ENCODE measurements at regions not wholly inside any gene's neighbourhood (a gene's known extent, or its start where the extent isn't known, plus 50 kb on each side); places are given as distances from the start of the nearest gene placed in this dataset.

DNA sequence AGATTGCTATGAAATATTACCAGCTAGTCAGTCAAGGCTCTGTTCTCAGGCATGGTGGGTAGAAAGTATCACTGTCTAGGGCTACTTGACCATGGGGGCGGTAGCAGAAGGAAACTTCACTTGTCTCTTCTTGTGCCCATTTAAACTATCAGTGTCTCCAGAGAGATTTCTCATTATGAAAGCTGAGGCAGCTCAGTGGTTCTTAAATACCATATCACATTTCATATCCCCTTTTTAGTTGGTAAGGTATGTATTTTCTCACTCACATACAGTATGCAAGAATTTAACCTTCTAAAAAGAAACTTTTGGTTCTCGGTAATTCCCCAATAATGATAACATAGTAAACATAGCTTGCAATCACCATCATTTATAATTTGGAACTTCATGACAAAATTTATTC, 1180.0 kb upstream of the TENM4 start:
- Mint-ChIP-seq H3K27me3 (no peaks in the 10 kb centered on the region), H3K4me3 (ENCODE audit: low read depth) (no peak overlapping the region), H3K27ac (no peak overlapping the region), H3K9me3 (ENCODE audit: low read depth) (no peaks in the 10 kb centered on the region), H3K36me3 (ENCODE audit: insufficient read depth) (no peaks in the 10 kb centered on the region), H3K4me1 (ENCODE audit: low read depth) (peaks cover 15% of the 10 kb centered on the region)
- no peak for TF ChIP-seq CTCF (IDR thresholded peaks at IDR 0.05; ENCODE audit: unreplicated experiment)
- DNase-seq (ENCODE audit: low spot score, unreplicated experiment), result no peak

DNA sequence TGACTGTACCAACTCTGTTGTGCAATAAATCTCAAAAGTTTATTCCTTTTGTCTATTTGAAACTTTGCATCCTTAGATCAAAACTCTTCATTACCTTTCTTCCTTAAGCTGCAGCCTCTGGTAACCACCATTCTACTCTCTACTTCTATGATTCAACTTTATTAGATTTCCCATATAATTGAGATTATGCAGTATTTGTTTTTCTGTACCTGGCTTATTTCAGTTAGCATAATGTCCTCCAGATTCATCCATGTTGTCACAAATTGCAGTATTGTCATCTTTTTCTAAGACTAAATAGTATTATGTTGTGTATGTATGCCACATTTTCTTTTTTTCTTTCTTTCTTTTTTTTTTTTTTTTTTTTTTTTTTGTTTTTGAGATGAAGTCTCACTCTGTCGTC, 1176.3 kb upstream of the TENM4 start:
- Mint-ChIP-seq H3K4me1 (ENCODE audit: low read depth) (peaks cover 11% of the 10 kb centered on the region), H3K36me3 (ENCODE audit: insufficient read depth) (no peaks in the 10 kb centered on the region), H3K4me3 (ENCODE audit: low read depth) (no peak overlapping the region), H3K27me3 (no peaks in the 10 kb centered on the region), H3K9me3 (ENCODE audit: low read depth) (peaks cover 5% of the 10 kb centered on the region), H3K27ac (no peak overlapping the region)
- no peak for TF ChIP-seq CTCF (IDR thresholded peaks at IDR 0.05; ENCODE audit: unreplicated experiment)
- DNase-seq (ENCODE audit: low spot score, unreplicated experiment), result no peak

DNA sequence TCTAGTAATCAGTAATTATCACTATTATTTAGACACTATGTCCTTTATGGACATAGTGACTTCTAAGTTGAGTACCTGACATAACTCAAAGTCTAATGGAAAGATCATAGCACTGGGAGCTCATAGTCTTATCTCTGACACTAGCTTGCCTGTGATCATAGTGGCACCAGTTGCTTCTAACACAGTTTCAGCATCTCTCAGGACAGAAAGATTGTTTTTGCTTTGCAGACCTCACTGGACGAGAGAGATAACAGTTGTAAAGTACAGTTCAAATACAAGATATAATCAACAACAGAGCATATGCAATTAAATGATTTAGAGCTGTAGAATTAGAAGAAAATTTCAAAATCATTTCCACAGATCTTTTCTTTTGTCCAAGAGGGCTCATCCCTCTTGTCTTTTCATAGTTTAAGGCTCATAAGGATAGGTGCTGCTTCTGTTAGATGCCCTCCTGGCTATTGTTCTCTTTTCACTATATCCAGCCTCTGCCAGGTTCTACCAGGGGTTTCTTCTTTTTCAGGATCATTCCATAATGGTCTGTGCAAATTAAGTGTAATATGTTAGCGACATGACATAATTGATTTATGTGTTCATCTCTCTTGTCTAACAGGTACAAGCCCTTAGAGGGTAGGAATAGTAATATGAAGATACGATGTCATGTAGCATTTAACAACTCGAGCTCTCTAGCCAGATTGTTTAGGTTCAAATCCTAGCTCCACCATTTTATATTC, 1175.4 kb upstream of the TENM4 start:
- H3K36me3 Mint-ChIP-seq (ENCODE audit: insufficient read depth), result no peaks in the 10 kb centered on the region
- H3K4me1 Mint-ChIP-seq (ENCODE audit: low read depth), result peaks cover 5% of the 10 kb centered on the region
- no peak overlapping the region for H3K4me3 Mint-ChIP-seq (ENCODE audit: low read depth)
- no peak overlapping the region for H3K27ac Mint-ChIP-seq
- H3K27me3 Mint-ChIP-seq, result no peaks in the 10 kb centered on the region
- no peak for TF ChIP-seq CTCF (IDR thresholded peaks at IDR 0.05; ENCODE audit: unreplicated experiment)
- peaks cover 5% of the 10 kb centered on the region for H3K9me3 Mint-ChIP-seq (ENCODE audit: low read depth)
- no peak for DNase-seq (ENCODE audit: low spot score, unreplicated experiment)

GRCh38 chr11:80613655-80614054, 1172.8 kb upstream of the TENM4 start:
- Mint-ChIP-seq H3K27ac (no peak overlapping the region), H3K9me3 (ENCODE audit: low read depth) (peaks cover 5% of the 10 kb centered on the region), H3K27me3 (no peaks in the 10 kb centered on the region), H3K4me1 (ENCODE audit: low read depth) (peaks cover 1% of the 10 kb centered on the region), H3K4me3 (ENCODE audit: low read depth) (no peak overlapping the region), H3K36me3 (ENCODE audit: insufficient read depth) (no peaks in the 10 kb centered on the region)
- no peak for TF ChIP-seq CTCF (IDR thresholded peaks at IDR 0.05; ENCODE audit: unreplicated experiment)
- no peak for DNase-seq (ENCODE audit: low spot score, unreplicated experiment)

- TF ChIP-seq CTCF (IDR thresholded peaks at IDR 0.05; ENCODE audit: unreplicated experiment), result no peak
- H3K27ac Mint-ChIP-seq, result no peak overlapping the region
- peaks cover 5% of the 10 kb centered on the region for H3K9me3 Mint-ChIP-seq (ENCODE audit: low read depth)
- H3K4me1 Mint-ChIP-seq (ENCODE audit: low read depth), result peaks cover 3% of the 10 kb centered on the region
- H3K36me3 Mint-ChIP-seq (ENCODE audit: insufficient read depth), result no peaks in the 10 kb centered on the region
- H3K4me3 Mint-ChIP-seq (ENCODE audit: low read depth), result no peak overlapping the region
- DNase-seq (ENCODE audit: low spot score, unreplicated experiment), result no peak
- H3K27me3 Mint-ChIP-seq, result no peaks in the 10 kb centered on the region
Observed at GRCh38 chr11:80610516-80610915, 1169.7 kb upstream of the TENM4 start.

Measured in progenitor cell of endocrine pancreas (in vitro differentiated cells).